HEK293T (cell line): ENCODE measurements at regions not wholly inside any gene's neighbourhood (a gene's known extent, or its start where the extent isn't known, plus 50 kb on each side); places are given as distances from the start of the nearest gene placed in this dataset.

Experiments
- CTCF ChIA-PET: fragments of 350-600 bp; formaldehyde crosslinking; extraction: SDS; loops from one replicate; lab custom pipeline; 2021; ENCODE audit warnings: antibody characterized with exemption, inconsistent platforms; lab: Yijun Ruan, JAX
- POLR2A ChIA-PET: fragments of 350-600 bp; formaldehyde crosslinking; extraction: SDS; loops from one replicate; lab custom pipeline; 2020; ENCODE audit warnings: antibody characterized with exemption, inconsistent platforms; lab: Yijun Ruan, JAX
- DNase-seq: peaks from one replicate; pipeline ENCODE4 v3.0.0; 2012; ENCODE audit warnings: mixed read lengths; ENCODE audit errors: extremely low spot score
- ARNT ChIP-seq: fragments of 450-650 bp; IDR thresholded peaks from 2 replicates; pipeline ENCODE4 v1.6.1; 2017; ENCODE audit warnings: mild to moderate bottlenecking
- BHLHE40 ChIP-seq: fragments of 450-650 bp; IDR thresholded peaks from 2 replicates; pipeline ENCODE4 v1.6.1; 2016; ENCODE audit warnings: mild to moderate bottlenecking, moderate library complexity, borderline replicate concordance
- CTBP1 ChIP-seq: fragments of 450-650 bp; IDR thresholded peaks from 2 replicates; pipeline ENCODE4 v1.6.1; 2016; ENCODE audit warnings: borderline replicate concordance
- ELF4 ChIP-seq: fragments of 450-650 bp; IDR thresholded peaks from 2 replicates; pipeline ENCODE4 v1.6.1; 2017; ENCODE audit warnings: antibody characterized with exemption
- FOXA1 ChIP-seq: fragments of 450-650 bp; IDR thresholded peaks from 2 replicates; pipeline ENCODE4 v1.6.1; 2016; ENCODE audit warnings: mild to moderate bottlenecking
- FOXK2 ChIP-seq: fragments of 450-650 bp; IDR thresholded peaks from 2 replicates; pipeline ENCODE4 v1.6.1; 2016; ENCODE audit warnings: mild to moderate bottlenecking
- FOXM1 ChIP-seq: fragments of 450-650 bp; IDR thresholded peaks from 2 replicates; pipeline ENCODE4 v1.6.1; 2017; ENCODE audit warnings: mild to moderate bottlenecking, borderline replicate concordance
- HDGF ChIP-seq: fragments of 450-650 bp; IDR thresholded peaks from 2 replicates; pipeline ENCODE4 v1.6.1; 2017; ENCODE audit warnings: antibody characterized with exemption, borderline replicate concordance
- L3MBTL2 ChIP-seq: fragments of 450-650 bp; conservative IDR thresholded peaks from 2 replicates; pipeline ENCODE4 v1.6.1; 2016; ENCODE audit warnings: mild to moderate bottlenecking
- LEF1 ChIP-seq: fragments of 450-650 bp; IDR thresholded peaks from 2 replicates; pipeline ENCODE4 v1.6.1; 2017; ENCODE audit warnings: mild to moderate bottlenecking, borderline replicate concordance
- NFRKB ChIP-seq: fragments of 450-650 bp; IDR thresholded peaks from 2 replicates; pipeline ENCODE4 v1.6.1; 2016; ENCODE audit warnings: mild to moderate bottlenecking, moderate library complexity
- PKNOX1 ChIP-seq: fragments of 450-650 bp; IDR thresholded peaks from 2 replicates; pipeline ENCODE4 v1.6.1; 2016
- SP1 ChIP-seq: fragments of 450-650 bp; IDR thresholded peaks from 2 replicates; pipeline ENCODE4 v1.6.1; 2017
- SUZ12 ChIP-seq: fragments of 450-650 bp; IDR thresholded peaks from 2 replicates; pipeline ENCODE4 v1.6.1; 2016; ENCODE audit warnings: mild to moderate bottlenecking
- TARDBP ChIP-seq: fragments of 450-650 bp; IDR thresholded peaks from 2 replicates; pipeline ENCODE4 v1.6.1; 2016
- ZNF384 ChIP-seq: fragments of 450-650 bp; IDR thresholded peaks from 2 replicates; pipeline ENCODE4 v1.6.1; 2016

GRCh38 chr18:45353530-45353929, 261.7 kb upstream of the SLC14A2 start:
- TF ChIP-seq FOXA1 = no peak
- no peak for TF ChIP-seq PKNOX1
- no peak for TF ChIP-seq ZNF384
- TF ChIP-seq FOXM1 = no peak
- no peak for TF ChIP-seq CTBP1
- TF ChIP-seq ELF4 = no peak
- no peak for TF ChIP-seq L3MBTL2
- TF ChIP-seq TARDBP = no peak
- TF ChIP-seq HDGF = no peak
- no peak for TF ChIP-seq SP1
- no peak for TF ChIP-seq FOXK2
- TF ChIP-seq NFRKB = no peak
- no peak for TF ChIP-seq BHLHE40
- TF ChIP-seq SUZ12 = no peak
- no peak for TF ChIP-seq ARNT
- TF ChIP-seq LEF1 = no peak
- CTCF ChIA-PET = no interaction called here
- DNase-seq = no peak
- POLR2A ChIA-PET = no interaction called here

GRCh38 chr18:45355944-45356520, 259.2 kb upstream of the SLC14A2 start:
- POLR2A ChIA-PET = no interaction called here
- no peak for DNase-seq
- TF ChIP-seq BHLHE40 (no peak), CTBP1 (no peak)
- CTCF ChIA-PET = no interaction called here

GRCh38 chr18:45357686-45358470, 257.4 kb upstream of the SLC14A2 start:
- no peak for TF ChIP-seq ELF4
- no peak for TF ChIP-seq SUZ12
- no peak for TF ChIP-seq HDGF
- no peak for TF ChIP-seq FOXA1
- TF ChIP-seq ZNF384 = no peak
- TF ChIP-seq BHLHE40 = no peak
- no peak for TF ChIP-seq LEF1
- no peak for TF ChIP-seq FOXK2
- TF ChIP-seq FOXM1 = no peak
- TF ChIP-seq PKNOX1 = no peak
- TF ChIP-seq L3MBTL2 = no peak
- TF ChIP-seq SP1 = no peak
- TF ChIP-seq NFRKB = no peak
- TF ChIP-seq ARNT = no peak
- TF ChIP-seq TARDBP = no peak
- TF ChIP-seq CTBP1 = no peak
- ChIA-PET POLR2A (no interaction called here), CTCF (no interaction called here)
- DNase-seq = no peak

GRCh38 chr18:45359275-45360009, 255.8 kb upstream of the SLC14A2 start:
- ChIA-PET CTCF (no interaction called here), POLR2A (no interaction called here)
- no peak for DNase-seq

GRCh38 chr18:45361125-45361851, 254.0 kb upstream of the SLC14A2 start:
- no peak for DNase-seq
- ChIA-PET POLR2A (no interaction called here), CTCF (no interaction called here)
- no peak for TF ChIP-seq FOXM1
- no peak for TF ChIP-seq LEF1
- TF ChIP-seq L3MBTL2 = no peak
- no peak for TF ChIP-seq SUZ12
- no peak for TF ChIP-seq ARNT
- TF ChIP-seq ZNF384 = no peak
- no peak for TF ChIP-seq SP1

More at GRCh38 chr18:45359275-45360009, 255.8 kb upstream of the SLC14A2 start:
- TF ChIP-seq ARNT = no peak

- DNase-seq = no peak
- CTCF ChIA-PET = no interaction called here
- POLR2A ChIA-PET = interaction anchor here (0.9 kb wide), 1 partner anchor 19 kb away, joined by 3 read pairs; no protein-coding TSS in a partner anchor
- TF ChIP-seq PKNOX1 (no peak), FOXK2 (no peak), FOXM1 (no peak), ZNF384 (no peak), LEF1 (no peak), NFRKB (no peak), BHLHE40 (no peak), SP1 (no peak), ARNT (no peak), SUZ12 (no peak), HDGF (no peak), L3MBTL2 (no peak), ELF4 (no peak), FOXA1 (no peak), CTBP1 (no peak), TARDBP (no peak)
Measured at GRCh38 chr18:45363196-45363595, 252.1 kb upstream of the SLC14A2 start.
